ENCODE measurements at regions not wholly inside any gene's neighbourhood (a gene's known extent, or its start where the extent isn't known, plus 50 kb on each side); places are given as distances from the start of the nearest gene placed in this dataset.

- TF ChIP-seq NFIC (IDR thresholded peaks at IDR 0.05; ENCODE audit: low read length), result no peak
- TF ChIP-seq GZF1 (CRISPR knock-in tag; IDR thresholded peaks at IDR 0.05), result no peak
- TF ChIP-seq YEATS2 (CRISPR knock-in tag; IDR thresholded peaks at IDR 0.05; ENCODE audit: borderline replicate concordance), result no peak
- no peak for TF ChIP-seq ELF1 (CRISPR knock-in tag; IDR thresholded peaks at IDR 0.05)
- no peak for TF ChIP-seq MYNN (CRISPR knock-in tag; IDR thresholded peaks at IDR 0.05; ENCODE audit: low read depth)
- no peak for TF ChIP-seq ZNF329 (CRISPR knock-in tag; IDR thresholded peaks at IDR 0.05; ENCODE audit: low read depth)
- no peak for TF ChIP-seq ZNF343 (CRISPR knock-in tag; IDR thresholded peaks at IDR 0.05)
- TF ChIP-seq ZBTB1 (CRISPR knock-in tag; IDR thresholded peaks at IDR 0.05; ENCODE audit: borderline replicate concordance), result no peak
- no peak for TF ChIP-seq ZNF747 (CRISPR knock-in tag; IDR thresholded peaks at IDR 0.05; ENCODE audit: borderline replicate concordance)
- no peak for TF ChIP-seq KLF9 (CRISPR knock-in tag; IDR thresholded peaks at IDR 0.05; ENCODE audit: low read depth)
- no peak for TF ChIP-seq ZNF180 (CRISPR knock-in tag; IDR thresholded peaks at IDR 0.05; ENCODE audit: borderline replicate concordance, low read depth)
- no peak for TF ChIP-seq TEF (CRISPR knock-in tag; IDR thresholded peaks at IDR 0.05)
- no peak for TF ChIP-seq RARG (CRISPR knock-in tag; IDR thresholded peaks at IDR 0.05; ENCODE audit: low read depth)
Observed at GRCh38 chr9:107922260-107922659, 432.7 kb upstream of the KLF4 start (continued).

DNA sequence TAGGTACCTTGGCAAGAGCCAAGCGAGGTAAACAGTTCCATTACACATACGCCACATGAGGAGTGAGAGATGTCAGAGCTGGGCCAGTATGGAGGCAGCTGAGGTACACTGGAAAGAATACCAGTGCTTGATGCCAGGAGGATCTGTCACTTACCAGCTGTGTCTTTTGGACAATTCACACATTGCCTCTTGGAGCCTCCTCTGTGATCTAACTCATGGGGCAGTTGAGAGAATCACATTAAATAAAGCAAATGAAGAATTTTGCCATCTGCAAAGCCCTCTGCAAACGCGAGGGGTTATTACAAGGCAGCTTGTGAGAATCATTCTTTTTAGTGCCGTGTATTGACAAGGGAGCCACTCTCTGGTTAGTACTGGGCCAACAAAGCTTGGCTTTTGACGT is 429.7 kb upstream of the KLF4 start:
- Histone ChIP-seq H3K9me3 (ENCODE audit: low read length) (no peaks in the 10 kb centered on the region), H4K20me1 (ENCODE audit: insufficient read depth, low read length) (no peaks in the 10 kb centered on the region), H3K4me2 (ENCODE audit: low read depth, low read length) (no peak overlapping the region), H3K79me2 (ENCODE audit: insufficient read depth, low read length) (no peaks in the 10 kb centered on the region), H3K27me3 (ENCODE audit: control insufficient read depth in 1 of 2, insufficient read depth in 2 of 2, low read length in 2 of 2) (no peaks in the 10 kb centered on the region), H3K4me3 (replicated peaks in 1 of 3; ENCODE audit: insufficient read depth in 1 of 3, low read depth in 2 of 3, low read length in 3 of 3) (no peak overlapping the region), H3K27ac (ENCODE audit: extremely low read length, insufficient read depth, low read length) (no peak overlapping the region), H3K36me3 (replicated peaks in 1 of 2; ENCODE audit: control insufficient read depth in 1 of 2, insufficient read depth in 2 of 2, low read length in 2 of 2) (no peaks in the 10 kb centered on the region), H2AFZ (ENCODE audit: low read length) (no peak overlapping the region), H3K4me1 (ENCODE audit: insufficient read depth, low read length) (no peaks in the 10 kb centered on the region), H3K9ac (ENCODE audit: insufficient read depth, low read depth, low read length) (no peak overlapping the region)
- TF ChIP-seq ETS1 (CRISPR knock-in tag; IDR thresholded peaks at IDR 0.05) (no peak), ZNF547 (CRISPR knock-in tag; IDR thresholded peaks at IDR 0.05) (no peak), ZNF292 (CRISPR knock-in tag; IDR thresholded peaks at IDR 0.05; ENCODE audit: borderline replicate concordance, low read depth) (no peak), ZNF446 (CRISPR knock-in tag; IDR thresholded peaks at IDR 0.05) (no peak), KDM2A (CRISPR knock-in tag; IDR thresholded peaks at IDR 0.05; ENCODE audit: borderline replicate concordance, low read depth) (no peak)
- no TSS peak for BruUV-seq (replicated peaks)
- intact Hi-C loops (cut with micrococcal nuclease; ENCODE audit: unreplicated experiment) (no loop called here), in situ Hi-C loops (cut with HindIII; ENCODE audit: extremely low pct_ligation_motif_present, low pct_unique_long_range_greater_than_20kb) (no loop called here)
- 7% methylated on average over 6 of the region's 6 CpGs for WGBS (ENCODE audit: low lambda C conversion rate)
- ATAC-seq (no peak), DNase-seq (ENCODE audit: low spot score) (no peak), FAIRE-seq (no peak)
- POLR2A ChIA-PET, result no interaction called here
- CTCF ChIA-PET (ENCODE audit: low intra/inter-chr PET ratio, low total read pairs), result no interaction called here

All from HepG2 (cell line).